HG02970 (cell line): ENCODE measurements at regions not wholly inside any gene's neighbourhood (a gene's known extent, or its start where the extent isn't known, plus 50 kb on each side); places are given as distances from the start of the nearest gene placed in this dataset.

Source experiments
- ATAC-seq: cut with Tn5 transposase; IDR thresholded peaks from one replicate; pipeline ENCODE4 v1.9.1; 2021; ENCODE audit warnings: mild to moderate bottlenecking, moderate library complexity, moderate number of reproducible peaks; ENCODE audit not compliant: unreplicated experiment, low FRiP score

- no peak for ATAC-seq
Measured at GRCh38 chr3:66592016-66592761, 91.4 kb upstream of the LRIG1 start.

- no peak for ATAC-seq
Measured at GRCh38 chr3:66592927-66593625, 92.3 kb upstream of the LRIG1 start.

- no peak for ATAC-seq
Measured at GRCh38 chr3:66593978-66594377, 93.2 kb upstream of the LRIG1 start.

- ATAC-seq, result no peak
Measured at GRCh38 chr3:66597308-66597863, 96.6 kb upstream of the LRIG1 start.

GRCh38 chr3:66598168-66598567, 97.3 kb upstream of the LRIG1 start:
- no peak for ATAC-seq

- ATAC-seq, result no peak
Measured at GRCh38 chr3:66602237-66602636, 101.4 kb upstream of the LRIG1 start.

GRCh38 chr3:66602691-66603090, 101.9 kb upstream of the LRIG1 start:
- no peak for ATAC-seq

- ATAC-seq, result no peak
Measured at GRCh38 chr3:66603151-66603611, 102.4 kb upstream of the LRIG1 start.

- no peak for ATAC-seq
Measured at GRCh38 chr3:66604481-66604880, 103.7 kb upstream of the LRIG1 start.

- ATAC-seq, result no peak
Measured at GRCh38 chr3:66606126-66606525, 105.3 kb upstream of the LRIG1 start.

- no peak for ATAC-seq
Measured at GRCh38 chr3:66606868-66607267, 106.0 kb upstream of the LRIG1 start.

- no peak for ATAC-seq
Measured at GRCh38 chr3:66609660-66610561, 109.1 kb upstream of the LRIG1 start.

- ATAC-seq, result no peak
Measured at GRCh38 chr3:66610562-66610909, 109.7 kb upstream of the LRIG1 start.

- ATAC-seq, result no peak
Measured at GRCh38 chr3:66615643-66616301, 115.0 kb upstream of the LRIG1 start.

GRCh38 chr3:66617351-66617750, 116.5 kb upstream of the LRIG1 start:
- ATAC-seq, result no peak

- ATAC-seq, result no peak
Measured at GRCh38 chr3:66618066-66618465, 117.2 kb upstream of the LRIG1 start.

GRCh38 chr3:66620296-66620695, 119.5 kb upstream of the LRIG1 start:
- no peak for ATAC-seq

GRCh38 chr3:66622756-66623457, 122.1 kb upstream of the LRIG1 start:
- ATAC-seq, result no peak

- no peak for ATAC-seq
Measured at GRCh38 chr3:66625505-66626216, 124.8 kb upstream of the LRIG1 start.
